ENCODE measurements at regions not wholly inside any gene's neighbourhood (a gene's known extent, or its start where the extent isn't known, plus 50 kb on each side); places are given as distances from the start of the nearest gene placed in this dataset.

- TF ChIP-seq EZH2 (IDR thresholded peaks at IDR 0.05; ENCODE audit: low read length) (no peak), CTCF (optimal IDR thresholded peaks at IDR 0.05 in 1 of 3, IDR thresholded peaks at IDR 0.05 in 1 of 3, conservative IDR thresholded peaks at IDR 0.05 in 1 of 3; ENCODE audit: extremely low read depth in 1 of 3, insufficient read depth in 2 of 3, low read length in 3 of 3) (no peak)
Observed at GRCh38 chr10:52615756-52616394, 156.7 kb downstream of the MBL2 start.

All from keratinocyte (primary cell).